ENCODE measurements at regions not wholly inside any gene's neighbourhood (a gene's known extent, or its start where the extent isn't known, plus 50 kb on each side); places are given as distances from the start of the nearest gene placed in this dataset.

DNA sequence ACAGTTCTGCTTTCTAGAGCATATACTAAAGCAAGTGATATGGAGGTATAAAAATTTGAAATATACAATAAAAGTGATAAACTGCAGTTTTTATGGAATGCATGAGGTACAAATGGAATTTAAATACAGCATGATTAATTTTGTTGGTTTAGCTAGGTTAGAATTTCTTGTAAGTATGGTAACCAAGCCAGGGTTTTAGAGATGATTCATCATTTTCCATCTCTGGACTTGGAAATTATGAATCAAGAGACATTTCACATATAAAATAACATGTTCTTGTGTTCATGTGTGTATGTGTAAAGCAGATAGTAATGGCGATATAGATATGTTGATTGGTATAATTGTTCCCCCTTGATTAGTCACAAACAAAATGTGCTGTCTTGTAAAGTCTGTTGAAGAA is 1219.8 kb downstream of the CDH8 start:
- Histone ChIP-seq H3K4me3 (no peak overlapping the region), H3K9me3 (ENCODE audit: low read depth) (no peaks in the 10 kb centered on the region), H3K4me2 (ENCODE audit: unreplicated experiment) (no peak overlapping the region), H3K9ac (no peak overlapping the region), H3K4me1 (ENCODE audit: insufficient read depth) (no peaks in the 10 kb centered on the region), H3K27ac (no peak overlapping the region), H3K9me2 (ENCODE audit: insufficient read depth) (no peaks in the 10 kb centered on the region), H3K79me2 (ENCODE audit: insufficient read depth) (no peaks in the 10 kb centered on the region), H3F3A (ENCODE audit: insufficient read depth) (no peaks in the 10 kb centered on the region), H3K27me3 (replicated peaks; ENCODE audit: insufficient read depth) (no peaks in the 10 kb centered on the region), H3K36me3 (ENCODE audit: low read depth) (no peaks in the 10 kb centered on the region), H4K20me1 (ENCODE audit: insufficient read depth) (no peaks in the 10 kb centered on the region), H2AFZ (no peak overlapping the region)
- DNase-seq: no peak
- in situ Hi-C loops (cut with MboI): no loop called here
- TF ChIP-seq EZH2phosphoT487 (IDR thresholded peaks at IDR 0.05; ENCODE audit: insufficient read depth, low read depth): no peak
- no peak for TF ChIP-seq EZH2 (IDR thresholded peaks at IDR 0.05; ENCODE audit: insufficient read depth, poor library complexity, severe bottlenecking)
- 50 to 64% methylated on average over 1 of the region's 1 CpG for WGBS, 2 experiments (ENCODE audit: low coverage in 1 of 2, low lambda C conversion rate in 2 of 2, missing lambda C conversion rate in 2 of 2)

DNA sequence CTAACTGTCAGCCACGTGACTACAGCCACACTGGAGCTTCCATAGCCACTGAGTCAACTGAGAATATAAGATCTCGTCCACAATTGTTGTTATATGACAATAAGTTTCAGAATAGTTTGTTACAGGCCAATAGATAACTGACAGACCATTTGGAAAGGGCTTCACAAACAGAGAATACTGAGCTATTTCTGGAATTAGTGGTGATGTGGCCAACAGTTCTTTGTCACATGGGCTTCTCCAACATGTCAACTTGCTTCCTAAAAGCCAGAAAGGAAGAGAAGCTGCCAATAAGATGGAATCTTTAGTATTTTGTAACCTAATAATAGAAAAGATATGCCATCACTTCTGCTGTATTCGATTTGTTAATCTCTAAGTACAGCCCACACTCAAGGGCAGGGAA is 1220.4 kb downstream of the CDH8 start:
- no peaks in the 10 kb centered on the region for H3K27me3 ChIP-seq (replicated peaks; ENCODE audit: insufficient read depth)
- H3K9me2 ChIP-seq (ENCODE audit: insufficient read depth): no peaks in the 10 kb centered on the region
- no peak overlapping the region for H3K4me3 ChIP-seq
- DNase-seq: no peak
- no peaks in the 10 kb centered on the region for H3K4me1 ChIP-seq (ENCODE audit: insufficient read depth)
- H4K20me1 ChIP-seq (ENCODE audit: insufficient read depth): no peaks in the 10 kb centered on the region
- H3K4me2 ChIP-seq (ENCODE audit: unreplicated experiment): no peak overlapping the region
- in situ Hi-C loops (cut with MboI): no loop called here
- 6 to 8% methylated on average over 3 of the region's 3 CpGs for WGBS, 2 experiments (ENCODE audit: low coverage in 1 of 2, low lambda C conversion rate in 2 of 2, missing lambda C conversion rate in 2 of 2)
- H3K9ac ChIP-seq: no peak overlapping the region
- H3K36me3 ChIP-seq (ENCODE audit: low read depth): no peaks in the 10 kb centered on the region
- no peaks in the 10 kb centered on the region for H3K9me3 ChIP-seq (ENCODE audit: low read depth)
- H3F3A ChIP-seq (ENCODE audit: insufficient read depth): no peaks in the 10 kb centered on the region
- TF ChIP-seq EZH2 (IDR thresholded peaks at IDR 0.05; ENCODE audit: insufficient read depth, poor library complexity, severe bottlenecking) (no peak), EZH2phosphoT487 (IDR thresholded peaks at IDR 0.05; ENCODE audit: insufficient read depth, low read depth) (no peak)
- H2AFZ ChIP-seq: no peak overlapping the region
- H3K79me2 ChIP-seq (ENCODE audit: insufficient read depth): no peaks in the 10 kb centered on the region
- H3K27ac ChIP-seq: no peak overlapping the region

DNA sequence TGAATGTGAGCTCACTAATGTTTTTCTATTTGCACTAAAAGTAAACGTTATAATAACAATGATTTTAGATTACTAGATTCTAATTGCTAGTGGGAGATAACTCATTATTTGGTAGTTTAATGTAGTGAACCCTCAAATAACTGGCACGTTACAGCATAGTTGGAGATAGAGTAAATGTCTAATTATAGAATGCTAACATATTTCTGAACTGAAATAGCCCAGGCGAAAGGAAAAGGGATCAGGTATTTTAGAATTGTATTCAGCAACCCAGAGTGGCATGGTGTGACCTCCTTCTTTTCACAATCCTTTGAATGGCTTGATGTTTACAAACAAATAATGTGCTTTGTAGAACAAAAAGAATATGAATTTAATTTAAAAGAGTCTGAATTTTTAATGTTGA is 1221.2 kb downstream of the CDH8 start:
- no peak overlapping the region for H3K4me3 ChIP-seq

DNA sequence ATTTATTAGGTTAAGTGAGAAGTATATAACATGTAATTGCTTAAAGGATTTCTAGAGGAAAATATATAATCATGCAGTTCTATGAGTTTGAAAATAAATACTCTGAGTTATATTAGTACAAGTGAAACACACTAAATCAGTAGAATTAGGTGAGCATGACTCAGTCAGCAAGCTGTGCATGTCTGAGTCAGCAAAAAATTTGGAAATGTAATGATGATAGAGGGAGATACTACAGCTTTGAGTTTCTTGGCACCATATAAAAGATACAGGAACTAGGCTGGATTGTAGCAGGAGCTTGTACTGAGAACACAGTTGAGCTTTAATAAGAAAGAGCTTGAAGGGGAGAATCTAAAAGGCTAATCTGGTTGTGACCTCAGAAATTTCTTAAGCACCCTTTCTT is 1224.6 kb downstream of the CDH8 start:
- H3K9me3 ChIP-seq (ENCODE audit: low read depth): no peaks in the 10 kb centered on the region
- no peak for TF ChIP-seq EZH2 (IDR thresholded peaks at IDR 0.05; ENCODE audit: insufficient read depth, poor library complexity, severe bottlenecking)
- TF ChIP-seq EZH2phosphoT487 (IDR thresholded peaks at IDR 0.05; ENCODE audit: insufficient read depth, low read depth): no peak
- no peaks in the 10 kb centered on the region for H4K20me1 ChIP-seq (ENCODE audit: insufficient read depth)
- no peak for DNase-seq
- H3K79me2 ChIP-seq (ENCODE audit: insufficient read depth): no peaks in the 10 kb centered on the region
- no peaks in the 10 kb centered on the region for H3K27me3 ChIP-seq (replicated peaks; ENCODE audit: insufficient read depth)
- no peak overlapping the region for H3K9ac ChIP-seq
- H3K9me2 ChIP-seq (ENCODE audit: insufficient read depth): no peaks in the 10 kb centered on the region
- no peaks in the 10 kb centered on the region for H3K36me3 ChIP-seq (ENCODE audit: low read depth)
- no peak overlapping the region for H2AFZ ChIP-seq
- H3K27ac ChIP-seq: no peak overlapping the region
- H3K4me2 ChIP-seq (ENCODE audit: unreplicated experiment): no peak overlapping the region
- H3F3A ChIP-seq (ENCODE audit: insufficient read depth): no peaks in the 10 kb centered on the region
- no peak overlapping the region for H3K4me3 ChIP-seq
- H3K4me1 ChIP-seq (ENCODE audit: insufficient read depth): no peaks in the 10 kb centered on the region
- in situ Hi-C loops (cut with MboI): no loop called here

More for the DNA sequence above, 1221.2 kb downstream of the CDH8 start:
- no peak overlapping the region for H3K9ac ChIP-seq
- no peak for TF ChIP-seq EZH2phosphoT487 (IDR thresholded peaks at IDR 0.05; ENCODE audit: insufficient read depth, low read depth)
- H3F3A ChIP-seq (ENCODE audit: insufficient read depth): no peaks in the 10 kb centered on the region
- no peak overlapping the region for H2AFZ ChIP-seq
- H3K27ac ChIP-seq: no peak overlapping the region
- H3K9me3 ChIP-seq (ENCODE audit: low read depth): no peaks in the 10 kb centered on the region
- no peaks in the 10 kb centered on the region for H3K9me2 ChIP-seq (ENCODE audit: insufficient read depth)
- no peak for DNase-seq
- H4K20me1 ChIP-seq (ENCODE audit: insufficient read depth): no peaks in the 10 kb centered on the region
- WGBS, 2 experiments (ENCODE audit: low coverage in 1 of 2, low lambda C conversion rate in 2 of 2, missing lambda C conversion rate in 2 of 2): 16% methylated on average over 3 of the region's 3 CpGs
- H3K4me2 ChIP-seq (ENCODE audit: unreplicated experiment): no peak overlapping the region
- H3K36me3 ChIP-seq (ENCODE audit: low read depth): no peaks in the 10 kb centered on the region
- no peaks in the 10 kb centered on the region for H3K4me1 ChIP-seq (ENCODE audit: insufficient read depth)
- H3K79me2 ChIP-seq (ENCODE audit: insufficient read depth): no peaks in the 10 kb centered on the region
- in situ Hi-C loops (cut with MboI): no loop called here
- H3K27me3 ChIP-seq (replicated peaks; ENCODE audit: insufficient read depth): no peaks in the 10 kb centered on the region

DNA sequence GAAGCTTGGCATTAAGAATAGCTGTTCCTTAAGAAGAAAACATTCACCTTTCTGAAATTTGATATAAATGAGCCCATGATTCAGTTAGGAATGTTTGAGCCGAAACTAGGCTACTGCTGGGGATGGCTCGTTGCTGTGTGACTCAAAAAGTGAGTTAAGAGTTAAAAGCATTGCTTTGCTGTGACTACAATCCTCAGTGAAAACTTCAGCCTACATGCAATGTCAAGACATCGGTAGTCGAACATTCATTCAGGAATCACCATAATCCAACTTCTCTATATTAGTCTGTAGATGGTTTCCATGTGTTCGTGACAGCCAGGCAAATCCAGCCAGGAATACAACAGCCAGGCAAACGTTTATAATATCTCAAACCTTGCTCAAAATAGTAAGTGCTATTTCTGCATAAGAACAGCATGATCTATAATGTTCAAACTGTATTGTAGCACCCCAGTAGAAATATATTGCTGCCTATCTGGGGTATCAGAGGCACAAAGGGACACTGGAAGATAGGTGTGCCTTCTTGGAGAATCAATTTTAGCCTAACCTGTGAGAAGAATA is 1225.1 kb downstream of the CDH8 start:
- Histone ChIP-seq H3K4me1 (ENCODE audit: insufficient read depth) (no peaks in the 10 kb centered on the region), H2AFZ (no peak overlapping the region), H3K36me3 (ENCODE audit: low read depth) (no peaks in the 10 kb centered on the region), H3K9me3 (ENCODE audit: low read depth) (no peaks in the 10 kb centered on the region), H4K20me1 (ENCODE audit: insufficient read depth) (no peaks in the 10 kb centered on the region), H3K4me3 (no peak overlapping the region), H3K27me3 (replicated peaks; ENCODE audit: insufficient read depth) (no peaks in the 10 kb centered on the region), H3K4me2 (ENCODE audit: unreplicated experiment) (no peak overlapping the region), H3K9ac (no peak overlapping the region), H3K79me2 (ENCODE audit: insufficient read depth) (no peaks in the 10 kb centered on the region), H3K27ac (no peak overlapping the region), H3F3A (ENCODE audit: insufficient read depth) (no peaks in the 10 kb centered on the region), H3K9me2 (ENCODE audit: insufficient read depth) (no peaks in the 10 kb centered on the region)
- no peak for TF ChIP-seq EZH2phosphoT487 (IDR thresholded peaks at IDR 0.05; ENCODE audit: insufficient read depth, low read depth)
- TF ChIP-seq EZH2 (IDR thresholded peaks at IDR 0.05; ENCODE audit: insufficient read depth, poor library complexity, severe bottlenecking): no peak
- in situ Hi-C loops (cut with MboI): no loop called here
- 0 to 1% methylated on average over 6 of the region's 6 CpGs for WGBS, 2 experiments (ENCODE audit: low coverage in 1 of 2, low lambda C conversion rate in 2 of 2, missing lambda C conversion rate in 2 of 2)
- DNase-seq: no peak
